ENCODE measurements at regions not wholly inside any gene's neighbourhood (a gene's known extent, or its start where the extent isn't known, plus 50 kb on each side); places are given as distances from the start of the nearest gene placed in this dataset.
"Not testable (repeated sequence)": the region's sequence is repeated elsewhere in the genome, so short reads cannot be mapped to it uniquely, and the experiment has no call there.

- peaks cover 13 to 52% (median 43%) of the 10 kb centered on the region in 7 donors for H3K9me3 Mint-ChIP-seq
- H3K27me3 Mint-ChIP-seq (ENCODE audit: low read depth in 3 of 3); H4K20me1 ChIP-seq (ENCODE audit: insufficient read depth, low read length); H3K27ac Mint-ChIP-seq; H3K36me3 Mint-ChIP-seq; H2AFZ ChIP-seq (ENCODE audit: insufficient read depth, low read depth, low read length, poor library complexity, severe bottlenecking); H3K36me3 ChIP-seq (replicated peaks in 1 of 2; ENCODE audit: control insufficient read depth in 1 of 2, insufficient read depth in 2 of 2, low read length in 2 of 2); H3K4me3 Mint-ChIP-seq; H3K79me2 ChIP-seq (ENCODE audit: insufficient read depth, low read length); H3K27ac ChIP-seq (ENCODE audit: low read depth in 1 of 2, low read length in 2 of 2); H3K27me3 ChIP-seq (ENCODE audit: control insufficient read depth in 2 of 2, insufficient read depth in 2 of 2, low read length in 2 of 2); H3K4me1 Mint-ChIP-seq; DNase-seq; H3K4me1 ChIP-seq (ENCODE audit: control insufficient read depth in 1 of 2, insufficient read depth in 2 of 2, low read length in 2 of 2); H3K4me3 ChIP-seq (replicated peaks in 1 of 3; ENCODE audit: low read depth in 2 of 3, low read length in 3 of 3); H3K9ac ChIP-seq (ENCODE audit: insufficient read depth, low read length, poor library complexity, severe bottlenecking); H3K4me2 ChIP-seq (replicated peaks; ENCODE audit: extremely low read depth, low read length, poor library complexity, severe bottlenecking); intact Hi-C loops (cut with micrococcal nuclease): not testable (repeated sequence)
- WGBS (ENCODE audit: insufficient coverage) = 100% methylated on average over 1 of the region's 5 CpGs
- H3K9me3 ChIP-seq (replicated peaks in 1 of 2; ENCODE audit: control insufficient read depth in 1 of 2, insufficient read depth in 1 of 2, low read length in 2 of 2) = peaks cover 14 to 57% of the 10 kb centered on the region in 2 donors
Observed at GRCh38 chr21:9001890-9002663, 1519.3 kb upstream of the TPTE start.

GRCh38 chr21:9003909-9004814, 1517.2 kb upstream of the TPTE start:
- H3K36me3 Mint-ChIP-seq; H3K79me2 ChIP-seq (ENCODE audit: insufficient read depth, low read length); intact Hi-C loops (cut with micrococcal nuclease); H3K4me1 Mint-ChIP-seq; H3K4me3 ChIP-seq (replicated peaks in 1 of 3; ENCODE audit: low read depth in 2 of 3, low read length in 3 of 3); H2AFZ ChIP-seq (ENCODE audit: insufficient read depth, low read depth, low read length, poor library complexity, severe bottlenecking); H3K9ac ChIP-seq (ENCODE audit: insufficient read depth, low read length, poor library complexity, severe bottlenecking); DNase-seq; H3K27ac Mint-ChIP-seq; H3K4me3 Mint-ChIP-seq; H3K4me1 ChIP-seq (ENCODE audit: control insufficient read depth in 1 of 2, insufficient read depth in 2 of 2, low read length in 2 of 2); H4K20me1 ChIP-seq (ENCODE audit: insufficient read depth, low read length); H3K27me3 ChIP-seq (ENCODE audit: control insufficient read depth in 2 of 2, insufficient read depth in 2 of 2, low read length in 2 of 2); H3K4me2 ChIP-seq (replicated peaks; ENCODE audit: extremely low read depth, low read length, poor library complexity, severe bottlenecking); H3K27me3 Mint-ChIP-seq (ENCODE audit: low read depth in 3 of 3); H3K36me3 ChIP-seq (replicated peaks in 1 of 2; ENCODE audit: control insufficient read depth in 1 of 2, insufficient read depth in 2 of 2, low read length in 2 of 2); H3K27ac ChIP-seq (ENCODE audit: low read depth in 1 of 2, low read length in 2 of 2): not testable (repeated sequence)
- 45% methylated on average over 5 of the region's 7 CpGs for WGBS (ENCODE audit: insufficient coverage)
- peaks cover 32 to 54% of the 10 kb centered on the region in 2 donors for H3K9me3 ChIP-seq (replicated peaks in 1 of 2; ENCODE audit: control insufficient read depth in 1 of 2, insufficient read depth in 1 of 2, low read length in 2 of 2)
- peaks cover 22 to 63% (median 55%) of the 10 kb centered on the region in 7 donors for H3K9me3 Mint-ChIP-seq

- H3K36me3 Mint-ChIP-seq; H3K4me3 ChIP-seq (replicated peaks in 1 of 3; ENCODE audit: low read depth in 2 of 3, low read length in 3 of 3); H3K27me3 Mint-ChIP-seq (ENCODE audit: low read depth in 3 of 3); H3K27ac ChIP-seq (ENCODE audit: low read depth in 1 of 2, low read length in 2 of 2); H3K27me3 ChIP-seq (ENCODE audit: control insufficient read depth in 2 of 2, insufficient read depth in 2 of 2, low read length in 2 of 2); H3K4me1 Mint-ChIP-seq; intact Hi-C loops (cut with micrococcal nuclease); H2AFZ ChIP-seq (ENCODE audit: insufficient read depth, low read depth, low read length, poor library complexity, severe bottlenecking); H4K20me1 ChIP-seq (ENCODE audit: insufficient read depth, low read length); H3K27ac Mint-ChIP-seq; H3K79me2 ChIP-seq (ENCODE audit: insufficient read depth, low read length); H3K4me1 ChIP-seq (ENCODE audit: control insufficient read depth in 1 of 2, insufficient read depth in 2 of 2, low read length in 2 of 2); H3K36me3 ChIP-seq (replicated peaks in 1 of 2; ENCODE audit: control insufficient read depth in 1 of 2, insufficient read depth in 2 of 2, low read length in 2 of 2); H3K4me2 ChIP-seq (replicated peaks; ENCODE audit: extremely low read depth, low read length, poor library complexity, severe bottlenecking); H3K4me3 Mint-ChIP-seq; DNase-seq; H3K9ac ChIP-seq (ENCODE audit: insufficient read depth, low read length, poor library complexity, severe bottlenecking): not testable (repeated sequence)
- WGBS (ENCODE audit: insufficient coverage) = 53% methylated on average over 2 of the region's 3 CpGs
- H3K9me3 ChIP-seq (replicated peaks in 1 of 2; ENCODE audit: control insufficient read depth in 1 of 2, insufficient read depth in 1 of 2, low read length in 2 of 2) = peaks cover 36 to 57% of the 10 kb centered on the region in 2 donors
- H3K9me3 Mint-ChIP-seq = peaks cover 24 to 62% (median 51%) of the 10 kb centered on the region in 7 donors
Observed at GRCh38 chr21:9004815-9005518, 1516.4 kb upstream of the TPTE start.

- WGBS (ENCODE audit: insufficient coverage) = 64% methylated on average over 1 of the region's 1 CpG
- H3K9me3 Mint-ChIP-seq = peaks cover 24 to 63% (median 48%) of the 10 kb centered on the region in 7 donors
- H3K9me3 ChIP-seq (replicated peaks in 1 of 2; ENCODE audit: control insufficient read depth in 1 of 2, insufficient read depth in 1 of 2, low read length in 2 of 2) = peaks cover 40 to 57% of the 10 kb centered on the region in 2 donors
Observed at GRCh38 chr21:9005671-9006070, 1515.7 kb upstream of the TPTE start.

More at GRCh38 chr21:9005671-9006070, 1515.7 kb upstream of the TPTE start:
- H3K79me2 ChIP-seq (ENCODE audit: insufficient read depth, low read length); H3K27ac Mint-ChIP-seq; H3K4me1 ChIP-seq (ENCODE audit: control insufficient read depth in 1 of 2, insufficient read depth in 2 of 2, low read length in 2 of 2); H3K36me3 ChIP-seq (replicated peaks in 1 of 2; ENCODE audit: control insufficient read depth in 1 of 2, insufficient read depth in 2 of 2, low read length in 2 of 2); H3K27me3 Mint-ChIP-seq (ENCODE audit: low read depth in 3 of 3); H3K4me2 ChIP-seq (replicated peaks; ENCODE audit: extremely low read depth, low read length, poor library complexity, severe bottlenecking); H3K4me3 ChIP-seq (replicated peaks in 1 of 3; ENCODE audit: low read depth in 2 of 3, low read length in 3 of 3); H3K4me1 Mint-ChIP-seq; intact Hi-C loops (cut with micrococcal nuclease); DNase-seq; H3K36me3 Mint-ChIP-seq; H3K27ac ChIP-seq (ENCODE audit: low read depth in 1 of 2, low read length in 2 of 2); H3K4me3 Mint-ChIP-seq; H3K27me3 ChIP-seq (ENCODE audit: control insufficient read depth in 2 of 2, insufficient read depth in 2 of 2, low read length in 2 of 2); H3K9ac ChIP-seq (ENCODE audit: insufficient read depth, low read length, poor library complexity, severe bottlenecking); H2AFZ ChIP-seq (ENCODE audit: insufficient read depth, low read depth, low read length, poor library complexity, severe bottlenecking); H4K20me1 ChIP-seq (ENCODE audit: insufficient read depth, low read length): not testable (repeated sequence)

Data from CD14-positive monocyte (primary cell).